ENCODE measurements at regions not wholly inside any gene's neighbourhood (a gene's known extent, or its start where the extent isn't known, plus 50 kb on each side); places are given as distances from the start of the nearest gene placed in this dataset.

GRCh38 chr3:84547971-84548970 is 410.5 kb upstream of the CADM2 start:
- peak in 1 of 2 experiments; percentile 31 for TF ChIP-seq CTCF (IDR thresholded peaks at IDR 0.05)
- intact Hi-C loops (cut with DNase I; ENCODE audit: low total_unique reads), result no loop called here
- Histone ChIP-seq H3K27ac (no peak overlapping the region), H3K9me3 (no peaks in the 10 kb centered on the region), H3K4me1 (no peaks in the 10 kb centered on the region), H3K4me3 (no peak overlapping the region), H3K27me3 (no peaks in the 10 kb centered on the region), H3K36me3 (no peaks in the 10 kb centered on the region)
- DNase-seq, result no peak

- DNase-seq, result no peak
- Histone ChIP-seq H3K4me3 (no peak overlapping the region), H3K27ac (no peak overlapping the region), H3K9me3 (no peaks in the 10 kb centered on the region), H3K4me1 (no peaks in the 10 kb centered on the region), H3K27me3 (no peaks in the 10 kb centered on the region), H3K36me3 (no peaks in the 10 kb centered on the region)
- no peak for TF ChIP-seq CTCF (IDR thresholded peaks at IDR 0.05)
- intact Hi-C loops (cut with DNase I; ENCODE audit: low total_unique reads), result loop anchor here (10.0 kb wide), 1 partner anchor 1019 kb away; no protein-coding TSS in a partner anchor
Measured at GRCh38 chr3:84555629-84556028, 403.2 kb upstream of the CADM2 start.

GRCh38 chr3:84566256-84566655 is 392.5 kb upstream of the CADM2 start:
- Histone ChIP-seq H3K36me3 (no peaks in the 10 kb centered on the region), H3K27ac (no peak overlapping the region), H3K4me3 (no peak overlapping the region), H3K27me3 (no peaks in the 10 kb centered on the region), H3K4me1 (no peaks in the 10 kb centered on the region), H3K9me3 (no peaks in the 10 kb centered on the region)
- intact Hi-C loops (cut with DNase I; ENCODE audit: low total_unique reads), result no loop called here
- no peak for DNase-seq
- no peak for TF ChIP-seq CTCF (IDR thresholded peaks at IDR 0.05)

- intact Hi-C loops (cut with DNase I; ENCODE audit: low total_unique reads), result no loop called here
- Histone ChIP-seq H3K4me3 (no peak overlapping the region), H3K36me3 (no peaks in the 10 kb centered on the region), H3K9me3 (no peaks in the 10 kb centered on the region), H3K4me1 (no peaks in the 10 kb centered on the region), H3K27ac (no peak overlapping the region), H3K27me3 (no peaks in the 10 kb centered on the region)
- no peak for TF ChIP-seq CTCF (IDR thresholded peaks at IDR 0.05)
- DNase-seq, result no peak
Measured at GRCh38 chr3:84567796-84568195, 391.0 kb upstream of the CADM2 start.

GRCh38 chr3:84573962-84574361 is 384.8 kb upstream of the CADM2 start:
- Histone ChIP-seq H3K9me3 (peaks cover 0 to 14% (median 0%) of the 10 kb centered on the region in 3 donors), H3K36me3 (no peaks in the 10 kb centered on the region), H3K4me1 (no peaks in the 10 kb centered on the region), H3K27ac (no peak overlapping the region), H3K27me3 (no peaks in the 10 kb centered on the region), H3K4me3 (no peak overlapping the region)
- no peak for TF ChIP-seq CTCF (IDR thresholded peaks at IDR 0.05)
- intact Hi-C loops (cut with DNase I; ENCODE audit: low total_unique reads), result no loop called here
- no peak for DNase-seq
